ENCODE measurements at regions not wholly inside any gene's neighbourhood (a gene's known extent, or its start where the extent isn't known, plus 50 kb on each side); places are given as distances from the start of the nearest gene placed in this dataset.
"Not testable (repeated sequence)": the region's sequence is repeated elsewhere in the genome, so short reads cannot be mapped to it uniquely, and the experiment has no call there.

- no peak for DNase-seq (ENCODE audit: extremely low read depth in 1 of 2, low read depth in 1 of 2)
Measured at GRCh38 chr5:56763711-56764466, 51.5 kb upstream of the MAP3K1 start.

- DNase-seq (ENCODE audit: extremely low read depth in 1 of 2, low read depth in 1 of 2) = no peak
Measured at GRCh38 chr5:56763182-56763581, 52.2 kb upstream of the MAP3K1 start.

GRCh38 chr5:56761151-56761885, 54.0 kb upstream of the MAP3K1 start:
- no peak for DNase-seq (ENCODE audit: extremely low read depth in 1 of 2, low read depth in 1 of 2)

- no peak for DNase-seq (ENCODE audit: extremely low read depth in 1 of 2, low read depth in 1 of 2)
Measured at GRCh38 chr5:56760723-56761122, 54.6 kb upstream of the MAP3K1 start.

- no peak for DNase-seq (ENCODE audit: extremely low read depth in 1 of 2, low read depth in 1 of 2)
Measured at GRCh38 chr5:56759521-56760216, 55.7 kb upstream of the MAP3K1 start.

GRCh38 chr5:56757077-56757476, 58.3 kb upstream of the MAP3K1 start:
- DNase-seq (ENCODE audit: extremely low read depth in 1 of 2, low read depth in 1 of 2) = no peak

- no peak for DNase-seq (ENCODE audit: extremely low read depth in 1 of 2, low read depth in 1 of 2)
Measured at GRCh38 chr5:56755036-56755555, 60.3 kb upstream of the MAP3K1 start.

GRCh38 chr5:56753588-56753987, 61.8 kb upstream of the MAP3K1 start:
- DNase-seq (ENCODE audit: extremely low read depth in 1 of 2, low read depth in 1 of 2) = not testable (repeated sequence)

GRCh38 chr5:56751572-56752313, 63.6 kb upstream of the MAP3K1 start:
- no peak for DNase-seq (ENCODE audit: extremely low read depth in 1 of 2, low read depth in 1 of 2)

- no peak for DNase-seq (ENCODE audit: extremely low read depth in 1 of 2, low read depth in 1 of 2)
Measured at GRCh38 chr5:56749842-56750241, 65.5 kb upstream of the MAP3K1 start.

GRCh38 chr5:56746553-56747339, 68.6 kb upstream of the MAP3K1 start:
- DNase-seq (ENCODE audit: extremely low read depth in 1 of 2, low read depth in 1 of 2) = no peak

- no peak for DNase-seq (ENCODE audit: extremely low read depth in 1 of 2, low read depth in 1 of 2)
Measured at GRCh38 chr5:56745864-56746263, 69.5 kb upstream of the MAP3K1 start.

GRCh38 chr5:56740868-56741267, 74.5 kb upstream of the MAP3K1 start:
- DNase-seq (ENCODE audit: extremely low read depth in 1 of 2, low read depth in 1 of 2) = no peak

- DNase-seq (ENCODE audit: extremely low read depth in 1 of 2, low read depth in 1 of 2) = no peak
Measured at GRCh38 chr5:56739990-56740389, 75.4 kb upstream of the MAP3K1 start.

- DNase-seq (ENCODE audit: extremely low read depth in 1 of 2, low read depth in 1 of 2) = no peak
Measured at GRCh38 chr5:56737951-56738606, 77.3 kb upstream of the MAP3K1 start.

GRCh38 chr5:56737002-56737621, 78.2 kb upstream of the MAP3K1 start:
- DNase-seq (ENCODE audit: extremely low read depth in 1 of 2, low read depth in 1 of 2) = no peak

- DNase-seq (ENCODE audit: extremely low read depth in 1 of 2, low read depth in 1 of 2) = no peak
Measured at GRCh38 chr5:56735849-56736641, 79.3 kb upstream of the MAP3K1 start.

GRCh38 chr5:56734091-56734694, 81.2 kb upstream of the MAP3K1 start:
- no peak for DNase-seq (ENCODE audit: extremely low read depth in 1 of 2, low read depth in 1 of 2)

Measured in activated CD8-positive, alpha-beta memory T cell treated with anti-CD3 and anti-CD28 coated beads for 1 hour (primary cell).